HG02943 (cell line): ENCODE measurements at regions not wholly inside any gene's neighbourhood (a gene's known extent, or its start where the extent isn't known, plus 50 kb on each side); places are given as distances from the start of the nearest gene placed in this dataset.

ENCODE experiments used
- ATAC-seq: cut with Tn5 transposase; IDR thresholded peaks from one replicate; pipeline ENCODE4 v1.9.1; 2021; ENCODE audit warnings: mild to moderate bottlenecking, low read depth, moderate library complexity; ENCODE audit not compliant: unreplicated experiment

- ATAC-seq, result no peak
Measured at GRCh38 chr11:107157146-107157808, 139.0 kb upstream of the GUCY1A2 start.

GRCh38 chr11:107151579-107151978 lies 133.3 kb upstream of the GUCY1A2 start:
- no peak for ATAC-seq

DNA sequence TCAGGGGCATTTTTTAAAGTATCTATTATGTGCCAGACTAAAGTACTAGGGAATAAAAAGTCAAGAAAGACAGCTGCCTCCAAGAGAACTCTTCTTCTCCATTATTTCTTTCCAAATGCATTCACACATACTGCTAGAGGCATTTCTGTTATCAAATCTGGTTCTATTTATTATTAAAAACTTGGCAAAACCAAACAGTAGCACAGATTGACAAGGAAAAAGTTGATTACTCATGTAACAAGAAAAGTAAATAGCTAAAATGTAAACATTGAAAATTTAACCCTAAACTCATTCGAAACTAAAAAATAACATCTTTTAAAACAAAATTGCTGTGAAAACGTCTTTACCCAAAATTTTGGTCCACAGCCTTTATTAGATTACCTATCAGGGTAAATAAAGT lies 132.9 kb upstream of the GUCY1A2 start:
- no peak for ATAC-seq

DNA sequence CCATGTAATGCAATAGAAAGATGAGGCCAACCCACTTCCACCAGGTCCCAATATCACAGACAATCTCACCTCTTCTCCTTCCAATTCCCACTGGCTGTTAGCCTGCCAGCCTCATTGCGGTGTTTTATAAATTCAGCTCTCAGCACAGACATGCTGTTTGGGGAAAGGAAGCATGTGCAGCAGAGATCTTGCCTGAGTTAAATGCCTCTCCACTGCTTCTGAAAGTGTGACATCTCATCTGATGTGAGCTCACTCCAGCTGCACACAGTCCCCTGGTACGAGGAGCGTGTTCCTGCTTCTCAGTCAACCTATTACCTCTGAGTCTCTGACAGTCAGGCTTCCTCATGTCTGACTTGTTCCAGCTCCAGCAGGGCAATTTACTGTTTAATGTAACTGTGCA lies 122.7 kb upstream of the GUCY1A2 start:
- no peak for ATAC-seq

GRCh38 chr11:107139396-107139795 lies 121.1 kb upstream of the GUCY1A2 start:
- ATAC-seq, result no peak

DNA sequence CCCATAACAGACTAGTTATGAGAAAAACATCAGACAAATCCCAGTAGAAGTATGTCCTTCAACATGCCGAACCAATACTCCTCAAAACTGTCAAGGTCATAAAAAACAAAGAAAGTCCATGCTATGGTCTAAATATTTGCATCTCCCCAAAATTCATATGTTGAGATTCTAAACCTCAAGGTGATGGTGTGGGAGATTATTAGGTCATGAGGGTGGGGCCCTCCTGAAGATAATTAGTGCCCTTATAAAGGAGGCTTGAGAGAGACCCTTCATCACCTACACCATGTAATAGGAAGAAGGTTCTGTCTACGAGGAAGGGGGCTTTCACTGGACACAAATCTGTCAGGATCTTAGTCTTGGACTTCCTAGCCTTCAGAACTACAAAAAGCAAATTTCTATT lies 118.6 kb upstream of the GUCY1A2 start:
- ATAC-seq, result no peak

DNA sequence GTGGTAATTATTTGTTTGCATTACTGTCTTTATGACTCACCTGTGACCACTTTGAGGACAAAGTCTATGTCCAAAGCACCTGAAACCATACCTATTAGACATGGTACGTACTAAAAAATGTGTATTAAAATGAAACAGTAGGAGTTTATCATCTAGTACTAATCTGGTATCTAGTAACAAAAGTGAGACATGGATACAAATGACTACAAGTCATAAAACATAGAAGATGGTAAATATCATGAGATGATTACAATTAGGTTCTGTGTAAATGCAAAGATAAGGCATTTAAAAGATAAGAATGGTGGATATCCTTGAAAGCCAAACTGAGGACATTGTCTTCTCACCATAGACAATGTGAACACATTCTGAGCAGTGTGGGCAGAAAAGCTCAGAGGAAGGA lies 113.5 kb upstream of the GUCY1A2 start:
- ATAC-seq, result no peak

DNA sequence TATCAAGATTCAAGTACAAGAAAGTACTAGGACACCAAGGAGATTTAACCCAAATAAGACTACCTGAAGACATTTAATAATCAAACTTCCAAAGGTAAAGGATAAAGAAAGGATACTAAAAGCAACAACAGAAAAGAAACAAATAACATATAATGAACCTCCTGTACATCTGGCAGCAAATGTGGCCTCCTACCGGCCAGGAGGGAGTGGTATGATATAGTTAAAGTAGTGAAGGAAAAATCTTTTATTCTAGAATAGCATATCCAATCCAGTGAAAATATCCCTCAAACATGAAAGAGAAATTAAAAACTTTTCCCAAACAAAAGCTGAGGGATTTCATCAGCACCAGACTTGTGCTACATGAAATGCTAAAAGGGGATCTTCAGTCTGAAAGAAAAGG lies 104.7 kb upstream of the GUCY1A2 start:
- ATAC-seq, result no peak

DNA sequence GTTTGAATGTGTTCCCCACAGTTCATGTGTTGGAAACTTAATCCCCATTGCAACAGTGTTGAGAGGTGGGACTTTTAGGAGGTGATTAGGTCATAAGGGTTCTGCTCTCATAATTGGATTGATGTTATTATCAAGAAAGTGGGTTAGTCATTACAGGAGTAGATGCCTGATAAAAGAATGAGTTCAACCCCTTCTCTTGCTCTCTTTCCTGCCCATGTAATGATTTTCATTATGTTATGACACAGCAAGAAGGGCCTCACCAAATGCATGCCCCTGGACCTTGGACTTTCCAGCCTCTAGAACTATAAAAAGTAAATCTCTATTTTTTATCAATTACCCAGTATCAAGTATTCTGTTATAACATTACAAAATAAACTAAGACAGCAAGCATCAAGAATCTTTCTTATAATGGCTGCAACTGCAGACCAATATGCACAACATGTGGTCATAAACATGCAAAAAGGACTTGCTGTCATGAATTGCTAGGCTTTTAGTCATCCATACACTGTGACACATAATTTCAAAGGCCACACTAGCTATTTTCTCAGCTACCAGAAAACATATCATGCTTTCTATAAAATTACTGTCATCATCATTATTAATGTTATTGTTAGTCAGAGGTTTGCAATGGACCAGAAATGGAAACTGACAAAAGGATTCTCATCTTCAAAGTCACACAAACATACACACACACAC lies 99.9 kb upstream of the GUCY1A2 start:
- ATAC-seq, result no peak

- ATAC-seq, result no peak
Measured at GRCh38 chr11:107116358-107116757, 98.1 kb upstream of the GUCY1A2 start.

DNA sequence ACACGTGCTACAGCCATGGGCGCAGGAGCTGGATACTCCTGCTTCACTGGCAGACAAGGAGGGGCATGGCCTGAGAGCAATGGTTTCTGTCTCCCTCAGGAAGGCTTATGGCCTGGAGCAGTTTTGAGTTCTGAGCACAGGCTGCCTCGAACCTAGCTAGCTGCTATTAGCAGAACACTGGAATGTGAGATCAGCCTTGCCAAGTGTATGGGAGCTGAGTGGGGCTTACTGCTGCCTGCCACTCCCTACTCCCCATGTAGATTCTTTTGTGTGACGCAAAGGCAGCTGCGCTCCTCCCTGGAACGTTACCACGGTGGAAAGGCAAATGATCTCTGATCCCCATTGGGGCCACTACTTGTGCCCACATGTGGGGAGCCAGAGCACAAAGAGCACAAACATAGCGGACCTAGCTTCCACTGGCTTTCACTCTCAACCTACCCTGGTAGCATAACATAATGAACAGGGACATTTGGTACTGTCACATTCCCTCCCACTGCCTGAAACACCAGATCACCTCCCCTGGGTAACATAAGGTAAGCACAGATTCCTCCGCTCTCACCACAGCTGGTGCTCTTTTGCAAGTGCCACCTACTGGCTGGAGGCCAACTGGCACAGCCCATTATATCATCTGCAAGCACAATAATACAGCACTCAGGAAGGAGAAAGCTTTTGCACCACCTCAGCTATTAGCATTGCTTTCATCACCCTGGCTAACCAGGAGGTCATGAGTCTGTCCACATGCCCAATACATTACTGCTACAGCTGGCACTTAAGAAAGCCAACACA lies 84.6 kb upstream of the GUCY1A2 start:
- ATAC-seq, result no peak

DNA sequence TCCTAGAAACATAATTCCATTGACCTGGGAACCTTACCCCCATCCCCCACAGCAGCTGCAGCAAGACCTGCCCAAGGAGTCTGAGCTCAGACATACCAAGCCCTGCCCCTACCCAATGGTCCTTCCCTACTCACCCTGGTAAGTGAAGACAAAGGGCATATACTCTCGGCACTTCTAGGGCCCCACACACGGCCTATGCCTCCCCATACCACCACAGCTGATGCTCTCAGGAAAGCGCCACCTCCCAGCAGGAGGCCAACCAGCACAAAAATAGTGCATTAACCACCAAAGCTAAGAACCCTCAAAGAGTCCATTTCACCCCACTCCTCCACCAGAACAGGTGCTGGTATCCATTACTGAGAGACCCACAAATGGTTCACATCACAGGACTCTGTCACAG lies 74.4 kb upstream of the GUCY1A2 start:
- ATAC-seq, result no peak

GRCh38 chr11:107078375-107078774 lies 60.1 kb upstream of the GUCY1A2 start:
- no peak for ATAC-seq

GRCh38 chr11:107076832-107077231 lies 58.6 kb upstream of the GUCY1A2 start:
- no peak for ATAC-seq

DNA sequence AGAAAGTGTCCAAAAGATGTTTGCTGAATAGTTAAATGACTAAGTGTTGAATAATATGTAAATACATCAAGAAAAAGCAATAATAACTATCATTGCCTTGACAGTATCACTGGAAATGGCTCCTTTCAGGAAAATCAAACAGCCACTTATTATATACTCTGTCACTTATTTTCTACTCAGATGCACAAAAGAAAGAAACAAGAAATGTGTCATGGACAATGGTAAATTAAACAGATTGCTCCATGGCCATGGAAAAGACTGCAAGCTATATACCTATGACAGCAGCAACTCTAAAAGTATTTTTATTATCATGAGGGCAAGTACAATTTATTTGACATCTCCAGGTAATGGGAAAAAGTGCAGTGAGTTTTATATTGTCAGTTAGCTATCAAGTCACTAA lies 52.9 kb upstream of the GUCY1A2 start:
- ATAC-seq, result no peak
